Progenitor cell of endocrine pancreas (in vitro differentiated cells): ENCODE measurements at regions not wholly inside any gene's neighbourhood (a gene's known extent, or its start where the extent isn't known, plus 50 kb on each side); places are given as distances from the start of the nearest gene placed in this dataset.

Source experiments
- DNase-seq: peaks from one replicate; pipeline ENCODE4 v3.0.0; 2021; ENCODE audit warnings: low spot score; ENCODE audit not compliant: unreplicated experiment
- H3K27ac Mint-ChIP-seq: 2 replicates; pipeline ENCODE4 v1.8.0; 2021; ENCODE audit warnings: mild to moderate bottlenecking, moderate library complexity, mixed read lengths
- H3K27me3 Mint-ChIP-seq: 2 replicates; pipeline ENCODE4 v1.8.0; 2021; ENCODE audit warnings: mixed read lengths
- H3K36me3 Mint-ChIP-seq: 2 replicates; pipeline ENCODE4 v1.8.0; 2022; ENCODE audit warnings: mixed read lengths; ENCODE audit not compliant: insufficient read depth
- H3K4me1 Mint-ChIP-seq: 2 replicates; pipeline ENCODE4 v1.8.0; 2021; ENCODE audit warnings: low read depth, mixed read lengths
- H3K4me3 Mint-ChIP-seq: 2 replicates; pipeline ENCODE4 v1.8.0; 2021; ENCODE audit warnings: low read depth, mild to moderate bottlenecking, moderate library complexity, mixed read lengths
- H3K9me3 Mint-ChIP-seq: 2 replicates; pipeline ENCODE4 v1.8.0; 2021; ENCODE audit warnings: low read depth, mixed read lengths
- TF ChIP-seq, protein P1 (sequence below): fragments of 200-600 bp; sonication (generic); IDR thresholded peaks from one replicate; pipeline ENCODE4 v1.5.0; 2021; ENCODE audit warnings: antibody characterized with exemption, mild to moderate bottlenecking; ENCODE audit not compliant: unreplicated experiment

DNA sequence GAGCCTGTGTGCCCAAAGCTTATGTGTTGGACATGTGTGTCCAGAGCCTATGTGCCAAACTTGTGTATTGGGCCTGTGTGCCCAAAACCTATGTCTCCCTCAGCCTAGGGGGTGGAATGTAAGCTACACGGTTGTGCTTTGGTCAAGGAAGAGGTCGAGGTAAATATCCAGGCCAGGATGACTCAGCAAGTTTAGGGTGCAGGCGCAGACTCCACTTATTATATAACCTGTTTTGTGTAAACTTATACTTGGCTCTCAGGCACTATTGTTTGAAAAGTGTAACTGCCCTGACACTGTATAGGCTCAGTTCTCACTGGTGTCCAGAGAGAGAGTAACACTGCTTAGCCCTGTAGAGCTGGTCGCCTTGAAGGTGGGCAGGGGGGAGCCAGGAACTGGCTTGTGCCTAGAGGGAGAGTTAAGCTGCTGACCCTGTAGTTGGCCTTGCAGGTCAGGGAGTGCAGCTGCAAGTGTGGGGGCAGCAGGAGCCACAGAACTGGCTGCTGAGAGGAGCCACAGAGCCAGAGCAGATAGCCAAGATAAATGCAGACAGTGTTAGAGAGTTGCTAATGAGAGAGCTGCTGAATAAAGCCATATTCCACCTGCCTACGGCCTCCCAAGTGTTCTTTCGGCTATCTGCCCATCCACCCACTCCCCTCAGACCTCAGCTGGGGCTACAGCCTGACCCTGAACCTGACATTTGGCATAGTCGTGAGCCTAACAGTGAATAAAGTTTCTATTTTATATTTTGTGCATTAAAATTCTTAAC is 517.2 kb upstream of the SLITRK1 start:
- H3K27me3 Mint-ChIP-seq: no peaks in the 10 kb centered on the region
- no peak for DNase-seq
- H3K36me3 Mint-ChIP-seq: no peaks in the 10 kb centered on the region
- H3K4me3 Mint-ChIP-seq: no peak overlapping the region
- H3K4me1 Mint-ChIP-seq: no peaks in the 10 kb centered on the region
- H3K9me3 Mint-ChIP-seq: peaks cover 6% of the 10 kb centered on the region
- TF ChIP-seq, protein P1, sequence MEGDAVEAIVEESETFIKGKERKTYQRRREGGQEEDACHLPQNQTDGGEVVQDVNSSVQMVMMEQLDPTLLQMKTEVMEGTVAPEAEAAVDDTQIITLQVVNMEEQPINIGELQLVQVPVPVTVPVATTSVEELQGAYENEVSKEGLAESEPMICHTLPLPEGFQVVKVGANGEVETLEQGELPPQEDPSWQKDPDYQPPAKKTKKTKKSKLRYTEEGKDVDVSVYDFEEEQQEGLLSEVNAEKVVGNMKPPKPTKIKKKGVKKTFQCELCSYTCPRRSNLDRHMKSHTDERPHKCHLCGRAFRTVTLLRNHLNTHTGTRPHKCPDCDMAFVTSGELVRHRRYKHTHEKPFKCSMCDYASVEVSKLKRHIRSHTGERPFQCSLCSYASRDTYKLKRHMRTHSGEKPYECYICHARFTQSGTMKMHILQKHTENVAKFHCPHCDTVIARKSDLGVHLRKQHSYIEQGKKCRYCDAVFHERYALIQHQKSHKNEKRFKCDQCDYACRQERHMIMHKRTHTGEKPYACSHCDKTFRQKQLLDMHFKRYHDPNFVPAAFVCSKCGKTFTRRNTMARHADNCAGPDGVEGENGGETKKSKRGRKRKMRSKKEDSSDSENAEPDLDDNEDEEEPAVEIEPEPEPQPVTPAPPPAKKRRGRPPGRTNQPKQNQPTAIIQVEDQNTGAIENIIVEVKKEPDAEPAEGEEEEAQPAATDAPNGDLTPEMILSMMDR: no peak
- no peak overlapping the region for H3K27ac Mint-ChIP-seq

DNA sequence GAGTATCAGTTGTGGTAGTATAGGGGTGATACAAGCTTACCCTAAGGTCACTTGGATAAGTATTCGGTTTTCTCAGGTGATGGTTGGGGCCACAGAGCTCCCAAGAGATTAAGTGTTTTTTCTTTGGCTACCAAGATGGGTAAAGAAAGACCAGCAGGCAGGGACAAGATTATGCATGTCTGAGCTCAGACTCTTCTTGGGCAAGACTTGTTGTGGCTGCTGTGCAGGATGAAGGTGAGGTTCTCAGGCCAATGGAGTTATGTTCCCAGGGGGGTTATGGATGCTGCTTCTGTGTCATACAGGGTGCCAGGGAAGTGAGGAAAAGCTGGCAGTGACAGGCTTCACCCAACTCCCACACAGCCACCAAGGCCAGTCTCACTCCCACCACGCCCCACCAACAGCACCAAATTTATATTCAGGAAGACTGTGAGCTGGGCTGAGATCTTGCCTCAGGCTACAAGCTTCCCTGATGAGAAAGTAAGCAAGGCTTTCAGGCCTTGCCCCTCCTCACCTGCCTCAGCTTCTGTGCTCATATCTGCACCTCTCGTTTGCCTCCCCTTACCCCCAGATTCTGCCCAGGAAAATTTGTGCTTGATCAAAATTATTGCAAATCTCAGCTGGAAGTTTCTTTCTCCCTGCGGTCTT is 511.8 kb upstream of the SLITRK1 start:
- Mint-ChIP-seq H3K4me1 (no peaks in the 10 kb centered on the region), H3K9me3 (peaks cover under 1% of the 10 kb centered on the region), H3K27me3 (no peaks in the 10 kb centered on the region), H3K4me3 (no peak overlapping the region), H3K36me3 (no peaks in the 10 kb centered on the region), H3K27ac (no peak overlapping the region)
- TF ChIP-seq, protein P1: no peak
- DNase-seq: no peak

DNA sequence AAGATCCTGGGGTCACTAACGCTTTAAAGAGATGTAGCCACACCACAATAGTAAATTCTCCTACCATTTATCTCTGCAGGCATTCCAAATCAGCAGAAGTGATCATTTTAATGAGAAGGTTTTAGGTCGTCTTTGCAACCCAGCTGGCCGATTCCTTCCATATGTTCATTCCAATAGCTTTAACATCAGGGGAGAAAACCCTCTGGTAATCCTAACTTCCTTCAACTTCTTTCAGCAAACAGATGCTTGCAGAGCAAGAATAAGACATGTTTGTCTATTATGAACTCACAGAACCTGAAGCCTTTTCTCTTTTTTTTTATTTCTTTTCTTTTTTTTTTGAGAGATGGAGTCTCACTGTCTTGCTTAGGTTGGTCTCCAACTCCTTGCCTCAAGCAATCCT is 498.6 kb upstream of the SLITRK1 start:
- Mint-ChIP-seq H3K36me3 (no peaks in the 10 kb centered on the region), H3K27me3 (no peaks in the 10 kb centered on the region), H3K9me3 (peaks cover 6% of the 10 kb centered on the region), H3K4me3 (no peak overlapping the region), H3K4me1 (no peaks in the 10 kb centered on the region), H3K27ac (no peak overlapping the region)
- TF ChIP-seq, protein P1: no peak
- DNase-seq: no peak

DNA sequence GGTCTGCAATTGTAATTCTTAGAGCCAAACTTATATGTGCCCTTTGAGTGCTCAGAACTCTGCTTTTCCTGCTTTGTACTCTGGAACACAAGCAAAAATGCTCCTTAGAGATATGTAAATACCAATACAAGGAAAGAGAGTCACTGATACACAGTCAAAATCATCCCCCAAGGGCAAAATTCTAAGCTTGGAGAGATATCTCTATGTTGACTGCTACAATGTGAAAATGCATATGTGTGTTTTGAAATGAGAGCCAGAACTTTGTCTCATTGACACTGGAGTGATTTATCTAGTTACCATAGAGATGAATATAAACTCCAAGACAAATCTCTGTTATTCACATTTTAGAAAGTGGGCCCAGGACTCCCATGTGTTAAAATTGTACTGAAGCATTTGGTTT is 494.8 kb upstream of the SLITRK1 start:
- no peak overlapping the region for H3K4me3 Mint-ChIP-seq
- H3K4me1 Mint-ChIP-seq: no peaks in the 10 kb centered on the region
- TF ChIP-seq, protein P1: no peak
- DNase-seq: no peak
- no peaks in the 10 kb centered on the region for H3K36me3 Mint-ChIP-seq
- no peak overlapping the region for H3K27ac Mint-ChIP-seq
- no peaks in the 10 kb centered on the region for H3K9me3 Mint-ChIP-seq
- no peaks in the 10 kb centered on the region for H3K27me3 Mint-ChIP-seq

DNA sequence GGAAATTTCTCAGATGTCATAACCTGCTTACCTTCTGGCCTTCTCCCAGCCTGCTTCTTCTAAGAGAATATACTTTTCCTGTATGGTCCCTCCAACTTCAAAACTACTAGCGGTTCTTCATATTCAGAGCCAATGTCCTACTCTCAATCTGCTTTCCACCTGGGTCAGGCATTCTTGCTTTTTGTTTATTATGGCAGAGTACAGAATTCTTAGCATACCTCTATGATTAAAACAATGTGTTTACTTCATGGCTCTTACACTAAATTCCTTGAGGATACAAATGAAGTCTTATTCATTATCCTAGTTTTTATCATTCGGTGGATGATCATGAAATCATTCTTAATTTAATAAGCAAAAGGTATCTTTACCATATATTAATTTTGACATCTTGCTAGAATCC is 484.2 kb upstream of the SLITRK1 start:
- H3K27me3 Mint-ChIP-seq: no peaks in the 10 kb centered on the region
- H3K9me3 Mint-ChIP-seq: no peaks in the 10 kb centered on the region
- H3K36me3 Mint-ChIP-seq: no peaks in the 10 kb centered on the region
- H3K4me3 Mint-ChIP-seq: no peak overlapping the region
- DNase-seq: no peak
- TF ChIP-seq, protein P1: no peak
- H3K27ac Mint-ChIP-seq: no peak overlapping the region
- no peaks in the 10 kb centered on the region for H3K4me1 Mint-ChIP-seq
